K562 (cell line): ENCODE measurements at regions not wholly inside any gene's neighbourhood (a gene's known extent, or its start where the extent isn't known, plus 50 kb on each side); places are given as distances from the start of the nearest gene placed in this dataset.

ENCODE experiments used
- POLR2AphosphoS5 ChIP-seq: IDR thresholded peaks from 2 replicates; pipeline ENCODE4 v1.6.1; 2011; ENCODE audit warnings: mild to moderate bottlenecking, low read depth, low read length, moderate library complexity; ENCODE audit not compliant: control insufficient read depth, insufficient read depth
- RREB1 ChIP-seq: fragments of 250-450 bp; sonication (Bioruptor Pico); IDR thresholded peaks from 2 replicates; pipeline ENCODE4 v1.4.0; 2020
- TF ChIP-seq, protein P1 (sequence below): IDR thresholded peaks from 3 replicates; pipeline ENCODE4 v1.6.1; 2011; ENCODE audit warnings: borderline replicate concordance, mild to moderate bottlenecking; ENCODE audit not compliant: insufficient read length, insufficient read depth

DNA sequence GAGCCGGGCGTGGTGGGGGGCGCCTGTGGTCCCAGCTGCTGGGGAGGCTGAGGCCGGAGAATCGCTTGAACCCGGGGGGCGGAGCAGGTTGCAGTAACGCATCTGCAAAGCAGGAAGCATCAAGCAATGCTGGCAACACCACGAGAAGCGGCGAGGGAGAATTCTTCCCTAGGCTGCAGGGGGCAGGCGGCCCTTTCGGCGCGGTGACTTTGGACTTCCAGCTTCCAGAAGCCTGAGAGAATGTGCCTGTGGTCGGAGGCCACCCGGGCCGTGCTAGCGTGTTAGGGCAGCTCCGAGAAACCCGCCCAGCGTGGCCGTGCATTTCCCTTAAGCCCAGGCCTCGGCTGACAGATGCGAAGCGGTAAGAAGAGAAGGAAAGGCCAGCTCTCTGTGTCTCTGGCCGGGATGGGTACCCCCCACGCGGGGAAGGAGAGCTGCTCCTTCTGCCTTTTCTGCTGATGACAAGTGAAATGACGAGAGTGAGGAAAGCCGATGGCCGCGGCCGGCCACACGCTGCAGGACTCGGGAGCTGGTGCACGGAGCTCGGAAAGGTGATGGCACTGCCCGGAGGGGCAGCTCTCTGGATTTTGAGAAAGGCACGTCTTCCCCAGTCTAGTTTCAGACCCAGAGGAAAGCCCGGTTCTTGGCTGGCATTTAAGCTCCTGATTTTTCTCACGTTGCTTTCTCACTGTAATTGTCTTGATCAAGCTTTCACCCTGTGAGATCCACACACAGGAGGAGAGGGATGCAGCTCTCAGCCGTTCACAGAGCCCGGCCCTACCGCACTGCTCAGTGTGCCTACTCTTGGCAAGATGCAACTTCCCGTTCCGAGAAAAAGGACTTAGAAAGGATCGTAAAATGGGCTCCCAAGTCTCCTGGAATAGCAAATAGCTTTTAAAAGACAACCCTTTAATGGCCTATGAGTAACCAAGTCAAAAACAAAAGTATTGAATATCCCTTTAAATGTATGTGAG lies 68.3 kb upstream of the EXOC2 start:
- no peak for TF ChIP-seq POLR2AphosphoS5
- TF ChIP-seq, protein P1, sequence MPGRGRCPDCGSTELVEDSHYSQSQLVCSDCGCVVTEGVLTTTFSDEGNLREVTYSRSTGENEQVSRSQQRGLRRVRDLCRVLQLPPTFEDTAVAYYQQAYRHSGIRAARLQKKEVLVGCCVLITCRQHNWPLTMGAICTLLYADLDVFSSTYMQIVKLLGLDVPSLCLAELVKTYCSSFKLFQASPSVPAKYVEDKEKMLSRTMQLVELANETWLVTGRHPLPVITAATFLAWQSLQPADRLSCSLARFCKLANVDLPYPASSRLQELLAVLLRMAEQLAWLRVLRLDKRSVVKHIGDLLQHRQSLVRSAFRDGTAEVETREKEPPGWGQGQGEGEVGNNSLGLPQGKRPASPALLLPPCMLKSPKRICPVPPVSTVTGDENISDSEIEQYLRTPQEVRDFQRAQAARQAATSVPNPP, result no peak
- TF ChIP-seq RREB1 (CRISPR knock-in tag), result no peak
